ENCODE measurements at regions not wholly inside any gene's neighbourhood (a gene's known extent, or its start where the extent isn't known, plus 50 kb on each side); places are given as distances from the start of the nearest gene placed in this dataset.

- H3K4me1 Mint-ChIP-seq, result peaks cover 7% of the 10 kb centered on the region
- no peak for TF ChIP-seq CTCF (IDR thresholded peaks at IDR 0.05; ENCODE audit: unreplicated experiment in 3 of 3)
- H3K27me3 Mint-ChIP-seq (ENCODE audit: low read depth), result peaks cover 8% of the 10 kb centered on the region
- H3K9me3 Mint-ChIP-seq, result no peaks in the 10 kb centered on the region
- H3K4me3 Mint-ChIP-seq, result no peak overlapping the region
- H3K36me3 Mint-ChIP-seq (ENCODE audit: low read depth), result no peaks in the 10 kb centered on the region
- H3K27ac Mint-ChIP-seq, result no peak overlapping the region
Measured at GRCh38 chr6:143562143-143562542, 50.6 kb upstream of the FUCA2 start.
